H1 (cell line): ENCODE measurements at regions not wholly inside any gene's neighbourhood (a gene's known extent, or its start where the extent isn't known, plus 50 kb on each side); places are given as distances from the start of the nearest gene placed in this dataset.

Source experiments
- CTCF ChIA-PET: fragments of 300-600 bp; sonication (Branson Sonifier 250); formaldehyde crosslinking; loops from one replicate; lab custom pipeline; 2021; ENCODE audit not compliant: partially characterized antibody; lab: Charles Lee
- POLR2A ChIA-PET: fragments of 300-600 bp; sonication (Branson Sonifier 250); formaldehyde crosslinking; loops from one replicate; lab custom pipeline; 2021; ENCODE audit warnings: inconsistent platforms; ENCODE audit not compliant: partially characterized antibody; lab: Charles Lee
- DNase-seq, 2 experiments: peaks; one replicate each; pipeline versions ENCODE4 v3.0.0 to v3.0.0-alpha.2; 2010 to 2022; ENCODE audit warnings: low spot score in 2 of 2, low read depth in 1 of 2, mixed read lengths in 1 of 2
- FAIRE-seq: peaks from 2 replicates; lab custom pipeline; 2011; peaks lifted over from hg19 to GRCh38; lab: Jason Lieb, UNC
- H2AFZ ChIP-seq: 2 replicates; pipeline ENCODE4 v1.8.1; 2012; ENCODE audit warnings: low read length, inconsistent platforms
- H2AK5ac ChIP-seq: 2 replicates; pipeline ENCODE4 v1.6.1; 2013; ENCODE audit warnings: low read depth, low read length
- H2BK120ac ChIP-seq: replicated peaks from 2 replicates; pipeline ENCODE3; 2013; ENCODE audit warnings: low read depth, low read length, inconsistent platforms
- H2BK12ac ChIP-seq: 2 replicates; pipeline ENCODE4 v1.6.1; 2013; ENCODE audit warnings: low read depth, low read length
- H2BK15ac ChIP-seq: 2 replicates; pipeline ENCODE4 v1.6.1; 2013; ENCODE audit warnings: low read length
- H2BK20ac ChIP-seq: 2 replicates; pipeline ENCODE4 v1.6.1; 2013; ENCODE audit warnings: low read length
- H2BK5ac ChIP-seq: 2 replicates; pipeline ENCODE4 v1.6.1; 2013; ENCODE audit warnings: low read depth, low read length
- H3K14ac ChIP-seq: 2 replicates; pipeline ENCODE4 v1.6.1; 2013; ENCODE audit warnings: inconsistent platforms; ENCODE audit not compliant: insufficient read length
- H3K18ac ChIP-seq: 2 replicates; pipeline ENCODE4 v1.6.1; 2013; ENCODE audit warnings: low read length; ENCODE audit errors: extremely low read depth
- H3K23ac ChIP-seq: 2 replicates; pipeline ENCODE4 v1.6.1; 2013; ENCODE audit warnings: inconsistent platforms; ENCODE audit not compliant: insufficient read length
- H3K23me2 ChIP-seq: 2 replicates; pipeline ENCODE4 v1.6.1; 2013; ENCODE audit warnings: low read depth, low read length
- H3K27ac ChIP-seq: 2 replicates; pipeline ENCODE4 v1.6.1; 2011; ENCODE audit warnings: low read depth, low read length, inconsistent platforms
- H3K27me3 ChIP-seq, 4 experiments: replicated peaks in 1 of 4; 1 replicate in 1 of 4; 2 replicates in 3 of 4; pipeline versions ENCODE4 v1.6.1 to v1.8.1; 2011 to 2013; ENCODE audit warnings: low read length in 3 of 4, mild to moderate bottlenecking in 3 of 4, inconsistent platforms in 2 of 4, mixed read lengths in 2 of 4, moderate library complexity in 1 of 4; ENCODE audit not compliant: control insufficient read depth in 3 of 4, insufficient read depth in 3 of 4; ENCODE audit errors: extremely low read depth in 1 of 4
- H3K36me3 ChIP-seq, 4 experiments: 2 replicates each; pipeline versions ENCODE4 v1.6.1 to v1.8.1; 2011 to 2013; ENCODE audit warnings: mild to moderate bottlenecking in 4 of 4, low read length in 3 of 4, moderate library complexity in 2 of 4, control low read depth in 1 of 4, inconsistent platforms in 1 of 4; ENCODE audit not compliant: insufficient read depth in 4 of 4, control insufficient read depth in 2 of 4
- H3K4ac ChIP-seq: replicated peaks from 2 replicates; pipeline ENCODE3; 2013; ENCODE audit warnings: low read length, low read depth, mixed read lengths, inconsistent platforms; ENCODE audit not compliant: insufficient read length
- H3K4me1 ChIP-seq, 4 experiments: replicated peaks in 1 of 4; 1 replicate in 1 of 4; 2 replicates in 3 of 4; pipeline versions ENCODE4 v1.6.1 to v1.8.1; 2011 to 2013; ENCODE audit warnings: low read length in 3 of 4, inconsistent platforms in 2 of 4, mixed read lengths in 1 of 4; ENCODE audit not compliant: insufficient read depth in 4 of 4, control insufficient read depth in 3 of 4
- H3K4me2 ChIP-seq, 2 experiments: 2 replicates each; pipeline versions ENCODE4 v1.6.1 to v1.8.1; 2011 to 2013; ENCODE audit warnings: low read depth in 2 of 2, low read length in 2 of 2, control low read depth in 1 of 2, inconsistent platforms in 1 of 2, mild to moderate bottlenecking in 1 of 2; ENCODE audit not compliant: insufficient read depth in 1 of 2
- H3K4me3 ChIP-seq, 4 experiments: fragments of 200-600, 300-600 bp in 1 of 4; sonication (generic), shearing (Covaris generic), sonication (Bioruptor Twin) in 1 of 4; 2 replicates each; pipeline versions ENCODE4 v1.5.1 to v1.8.1; 2011 to 2016; ENCODE audit warnings: low read length in 4 of 4, low read depth in 3 of 4, control low read depth in 2 of 4, inconsistent platforms in 2 of 4, mild to moderate bottlenecking in 2 of 4, mixed read lengths in 1 of 4, moderate library complexity in 1 of 4; ENCODE audit not compliant: insufficient read depth in 2 of 4; ENCODE audit errors: extremely low read depth in 1 of 4
- H3K56ac ChIP-seq: replicated peaks from 2 replicates; pipeline ENCODE3; 2013; ENCODE audit warnings: low read depth, mild to moderate bottlenecking, mixed read lengths, low read length, inconsistent platforms; ENCODE audit not compliant: insufficient read length
- H3K79me1 ChIP-seq: 2 replicates; pipeline ENCODE4 v1.6.1; 2013; ENCODE audit warnings: low read depth, low read length, control low read depth
- H3K79me2 ChIP-seq, 2 experiments: 2 replicates each; pipeline versions ENCODE4 v1.6.1 to v1.8.1; 2012 to 2013; ENCODE audit warnings: low read length in 2 of 2, mild to moderate bottlenecking in 2 of 2, inconsistent platforms in 1 of 2; ENCODE audit not compliant: insufficient read depth in 2 of 2, control insufficient read depth in 1 of 2
- H3K9ac ChIP-seq, 4 experiments: replicated peaks in 1 of 4; 1 replicate in 1 of 4; 2 replicates in 3 of 4; pipeline versions ENCODE4 v1.6.1 to v1.8.1; 2011 to 2013; ENCODE audit warnings: low read depth in 3 of 4, low read length in 3 of 4, control low read depth in 2 of 4, mild to moderate bottlenecking in 2 of 4, moderate library complexity in 2 of 4, inconsistent platforms in 1 of 4; ENCODE audit errors: extremely low read depth in 1 of 4
- H3K9me3 ChIP-seq, 2 experiments: 2 replicates each; pipeline versions ENCODE4 v1.6.1 to v1.8.1; 2012 to 2013; ENCODE audit warnings: mild to moderate bottlenecking in 2 of 2, moderate library complexity in 2 of 2, control low read depth in 1 of 2, inconsistent platforms in 1 of 2, low read depth in 1 of 2, low read length in 1 of 2, mixed read lengths in 1 of 2; ENCODE audit not compliant: insufficient read depth in 2 of 2
- H4K20me1 ChIP-seq, 2 experiments: replicated peaks in 1 of 2; 2 replicates each; pipeline versions ENCODE3 to v1.8.1; 2011 to 2013; ENCODE audit warnings: inconsistent platforms in 2 of 2, low read length in 2 of 2, mild to moderate bottlenecking in 1 of 2; ENCODE audit not compliant: insufficient read depth in 2 of 2, control insufficient read depth in 1 of 2
- H4K5ac ChIP-seq: 2 replicates; pipeline ENCODE4 v1.6.1; 2013; ENCODE audit warnings: low read length, low read depth, mixed read lengths, inconsistent platforms; ENCODE audit not compliant: insufficient read length
- H4K8ac ChIP-seq: 2 replicates; pipeline ENCODE4 v1.8.0; 2013; ENCODE audit warnings: mild to moderate bottlenecking, moderate library complexity, low read length, inconsistent platforms; ENCODE audit not compliant: insufficient read depth; ENCODE audit errors: extremely low read depth
- H4K91ac ChIP-seq: replicated peaks from 2 replicates; pipeline ENCODE3; 2013; ENCODE audit warnings: low read length, mixed read lengths, inconsistent platforms; ENCODE audit not compliant: insufficient read length
- CREB1 ChIP-seq: IDR thresholded peaks from 2 replicates; pipeline ENCODE4 v1.6.1; 2012; ENCODE audit warnings: inconsistent platforms
- CTBP2 ChIP-seq: IDR thresholded peaks from 2 replicates; pipeline ENCODE4 v1.7.0; 2011; ENCODE audit warnings: borderline replicate concordance, mild to moderate bottlenecking, moderate library complexity, mixed read lengths, low read length; ENCODE audit not compliant: insufficient read depth, insufficient read length
- EGR1 ChIP-seq: IDR thresholded peaks from 2 replicates; pipeline ENCODE4 v1.6.1; 2011; ENCODE audit warnings: low read depth, low read length, borderline replicate concordance
- JUN ChIP-seq: IDR thresholded peaks from 2 replicates; pipeline ENCODE4 v1.6.1; 2011; ENCODE audit warnings: low read depth, mild to moderate bottlenecking, improper control_type of control experiment, low read length
- KDM1A ChIP-seq: fragments of 200-600, 300-600 bp; sonication (generic); IDR thresholded peaks from 2 replicates; pipeline ENCODE4 v1.7.1; 2016; ENCODE audit warnings: mild to moderate bottlenecking, low read length, borderline replicate concordance
- KDM5A ChIP-seq: fragments of 200-600 bp; IDR thresholded peaks from 2 replicates; pipeline ENCODE4 v1.7.1; 2012; ENCODE audit warnings: mild to moderate bottlenecking, low read length, inconsistent platforms, mixed read lengths
- MAFK ChIP-seq: IDR thresholded peaks from 2 replicates; pipeline ENCODE4 v1.6.1; 2012; ENCODE audit warnings: low read depth, mild to moderate bottlenecking, improper control_type of control experiment, low read length
- MAX ChIP-seq: IDR thresholded peaks from 2 replicates; pipeline ENCODE4 v1.6.1; 2012; ENCODE audit warnings: inconsistent platforms
- NRF1 ChIP-seq: IDR thresholded peaks from 2 replicates; pipeline ENCODE4 v1.6.1; 2011; ENCODE audit warnings: mild to moderate bottlenecking, low read depth, low read length, improper control_type of control experiment
- RXRA ChIP-seq: IDR thresholded peaks from 2 replicates; pipeline ENCODE4 v1.6.1; 2011; ENCODE audit warnings: low read depth, mild to moderate bottlenecking, low read length, moderate library complexity; ENCODE audit not compliant: insufficient read depth
- SP1 ChIP-seq: IDR thresholded peaks from 2 replicates; pipeline ENCODE4 v1.6.1; 2011; ENCODE audit warnings: low read depth, low read length
- SP4 ChIP-seq: IDR thresholded peaks from 2 replicates; pipeline ENCODE4 v1.6.1; 2012; ENCODE audit warnings: low read length, inconsistent platforms
- SUZ12 ChIP-seq: fragments of 200-600 bp; sonication (generic); IDR thresholded peaks from 2 replicates; pipeline ENCODE4 v1.6.1; 2012; ENCODE audit warnings: mild to moderate bottlenecking, inconsistent platforms, low read length, moderate library complexity, mixed read lengths
- TCF12 ChIP-seq: IDR thresholded peaks from 2 replicates; pipeline ENCODE4 v1.6.1; 2011; ENCODE audit warnings: low read depth, mild to moderate bottlenecking, low read length
- ZNF274 ChIP-seq: IDR thresholded peaks from 2 replicates; pipeline ENCODE4 v1.7.0; 2012; ENCODE audit warnings: low read length, borderline replicate concordance; ENCODE audit errors: extremely low read depth
- WGBS, 2 experiments: shearing (Covaris generic) in 1 of 2; methylation state at CpG; one replicate each; pipeline versions ENCODE4 v1.1.6 to v1.1.7; 2013 to 2015; ENCODE audit warnings: low lambda C conversion rate in 2 of 2, mixed read lengths in 2 of 2, inconsistent platforms in 1 of 2, low coverage in 1 of 2, missing lambda C conversion rate in 1 of 2; ENCODE audit not compliant: insufficient replicate concordance in 2 of 2, insufficient coverage in 1 of 2, insufficient read length in 1 of 2; ENCODE audit errors: extremely low coverage in 1 of 2, missing lambda C conversion rate in 1 of 2; 5-methylcytosine and 5-hydroxymethylcytosine counted together
- TF ChIP-seq, protein P1 (sequence below): IDR thresholded peaks from 2 replicates; pipeline ENCODE4 v1.6.1; 2011; ENCODE audit warnings: low read depth, mild to moderate bottlenecking, low read length; ENCODE audit not compliant: insufficient read depth

DNA sequence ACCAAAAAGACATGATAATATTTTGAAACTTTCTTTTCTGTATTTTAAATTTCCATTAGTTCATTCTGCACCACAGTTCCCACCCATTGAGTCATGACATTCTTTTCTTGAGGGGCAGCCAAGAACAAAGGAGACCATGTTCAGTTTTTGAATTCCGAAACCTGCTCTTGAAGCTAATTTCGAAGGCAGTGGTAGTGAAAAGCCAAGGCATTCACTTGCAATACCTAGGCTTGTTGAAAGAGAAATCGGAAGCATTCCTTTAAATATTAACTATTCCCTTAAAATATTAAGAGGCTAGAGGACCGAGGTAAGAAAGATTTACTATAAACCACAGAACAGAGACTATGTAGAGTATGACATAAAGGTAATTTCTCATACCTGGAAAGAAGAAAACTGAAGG, 256.3 kb downstream of the ADGRL2 start:
- no peak overlapping the region for H2AK5ac ChIP-seq
- H4K8ac ChIP-seq, result no peak overlapping the region
- no peak for FAIRE-seq
- TF ChIP-seq MAFK (no peak), NRF1 (no peak), RXRA (no peak), SUZ12 (no peak), KDM1A (no peak), SP1 (no peak), EGR1 (no peak), TCF12 (no peak), CREB1 (no peak), SP4 (no peak), CTBP2 (no peak), ZNF274 (no peak), KDM5A (no peak), MAX (no peak), JUN (no peak)
- TF ChIP-seq, protein P1, sequence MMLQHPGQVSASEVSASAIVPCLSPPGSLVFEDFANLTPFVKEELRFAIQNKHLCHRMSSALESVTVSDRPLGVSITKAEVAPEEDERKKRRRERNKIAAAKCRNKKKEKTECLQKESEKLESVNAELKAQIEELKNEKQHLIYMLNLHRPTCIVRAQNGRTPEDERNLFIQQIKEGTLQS, result no peak

More for the DNA sequence above, 256.3 kb downstream of the ADGRL2 start:
- ChIA-PET POLR2A (no interaction called here), CTCF (no interaction called here)
- WGBS, 2 experiments, result 88% methylated on average over 4 of the region's 4 CpGs; no CpG with 5 or more reads in 1 of the 2 experiments
- peaks cover 0 to 3% (median 0%) of the 10 kb centered on the region in 4 experiments; a peak in 1 of 7 replicates for H3K4me1 ChIP-seq
- H2BK20ac ChIP-seq, result no peak overlapping the region
- H3K9me3 ChIP-seq, result no peaks in the 10 kb centered on the region
- no peaks in the 10 kb centered on the region for H3K27me3 ChIP-seq
- no peak overlapping the region for H2BK5ac ChIP-seq
- no peak overlapping the region for H4K5ac ChIP-seq
- H3K23me2 ChIP-seq, result no peaks in the 10 kb centered on the region
- no peak overlapping the region for H3K4me2 ChIP-seq
- H2AFZ ChIP-seq, result no peak overlapping the region
- H3K27ac ChIP-seq, result no peak overlapping the region
- no peak overlapping the region for H3K18ac ChIP-seq
- H4K20me1 ChIP-seq, result no peaks in the 10 kb centered on the region
- no peak overlapping the region for H2BK15ac ChIP-seq
- no peaks in the 10 kb centered on the region for H3K79me2 ChIP-seq
- no peaks in the 10 kb centered on the region for H3K36me3 ChIP-seq
- no peak overlapping the region for H3K23ac ChIP-seq
- H4K91ac ChIP-seq, result no peak overlapping the region
- no peak overlapping the region for H3K9ac ChIP-seq
- no peak overlapping the region for H2BK12ac ChIP-seq
- no peak overlapping the region for H3K14ac ChIP-seq
- no peak overlapping the region for H3K56ac ChIP-seq
- no peak overlapping the region for H2BK120ac ChIP-seq
- no peak overlapping the region for H3K4ac ChIP-seq
- no peak for DNase-seq
- H3K4me3 ChIP-seq, result no peak overlapping the region
- no peaks in the 10 kb centered on the region for H3K79me1 ChIP-seq
